ENCODE measurements at regions not wholly inside any gene's neighbourhood (a gene's known extent, or its start where the extent isn't known, plus 50 kb on each side); places are given as distances from the start of the nearest gene placed in this dataset.

DNA sequence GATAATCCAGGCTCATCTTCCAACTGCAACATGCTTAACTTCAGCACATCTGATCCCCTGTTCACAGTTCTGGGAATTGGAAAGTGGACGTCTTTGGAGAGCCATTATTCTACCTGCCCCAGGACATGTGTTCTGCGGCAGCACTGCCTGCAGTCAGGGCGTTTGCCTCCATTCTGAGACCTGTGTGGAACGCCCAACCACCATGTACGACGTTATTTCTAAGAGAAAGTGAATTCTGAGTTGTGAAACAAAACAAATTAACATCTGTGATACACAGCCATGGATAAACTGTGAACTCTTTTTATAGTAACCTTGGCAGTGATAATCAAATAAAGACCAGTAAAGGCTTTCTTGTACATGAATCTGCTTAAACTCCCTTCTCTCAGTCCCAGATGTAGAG lies 195.8 kb downstream of the AASDH start:
- Histone ChIP-seq H3K9me3 (ENCODE audit: control insufficient read depth in 2 of 2, low read length in 2 of 2) (no peaks in the 10 kb centered on the region), H3K36me3 (ENCODE audit: control insufficient read depth in 2 of 2, insufficient read depth in 2 of 2, low read length in 2 of 2) (no peaks in the 10 kb centered on the region), H3K4me3 (ENCODE audit: low read length in 2 of 2) (no peak overlapping the region), H3K27me3 (ENCODE audit: control insufficient read depth in 2 of 2, insufficient read depth in 2 of 2, low read length in 2 of 2) (no peaks in the 10 kb centered on the region), H3K4me1 (ENCODE audit: control insufficient read depth in 2 of 2, insufficient read depth in 2 of 2, low read length in 2 of 2) (peaks cover 0 to 6% of the 10 kb centered on the region in 2 donors), H3K27ac (ENCODE audit: low read depth in 2 of 2, low read length in 2 of 2) (no peak overlapping the region), H3K9ac (ENCODE audit: low read depth in 1 of 2, low read length in 2 of 2) (no peak overlapping the region)

GRCh38 chr4:56187688-56188087 lies 199.6 kb downstream of the AASDH start:
- Histone ChIP-seq H3K36me3 (ENCODE audit: control insufficient read depth in 2 of 2, insufficient read depth in 2 of 2, low read length in 2 of 2) (no peaks in the 10 kb centered on the region), H3K9me3 (ENCODE audit: control insufficient read depth in 2 of 2, low read length in 2 of 2) (no peaks in the 10 kb centered on the region), H3K9ac (ENCODE audit: low read depth in 1 of 2, low read length in 2 of 2) (no peak overlapping the region), H3K4me3 (ENCODE audit: low read length in 2 of 2) (no peak overlapping the region), H3K27ac (ENCODE audit: low read depth in 2 of 2, low read length in 2 of 2) (no peak overlapping the region), H3K27me3 (ENCODE audit: control insufficient read depth in 2 of 2, insufficient read depth in 2 of 2, low read length in 2 of 2) (no peaks in the 10 kb centered on the region), H3K4me1 (ENCODE audit: control insufficient read depth in 2 of 2, insufficient read depth in 2 of 2, low read length in 2 of 2) (no peaks in the 10 kb centered on the region)

DNA sequence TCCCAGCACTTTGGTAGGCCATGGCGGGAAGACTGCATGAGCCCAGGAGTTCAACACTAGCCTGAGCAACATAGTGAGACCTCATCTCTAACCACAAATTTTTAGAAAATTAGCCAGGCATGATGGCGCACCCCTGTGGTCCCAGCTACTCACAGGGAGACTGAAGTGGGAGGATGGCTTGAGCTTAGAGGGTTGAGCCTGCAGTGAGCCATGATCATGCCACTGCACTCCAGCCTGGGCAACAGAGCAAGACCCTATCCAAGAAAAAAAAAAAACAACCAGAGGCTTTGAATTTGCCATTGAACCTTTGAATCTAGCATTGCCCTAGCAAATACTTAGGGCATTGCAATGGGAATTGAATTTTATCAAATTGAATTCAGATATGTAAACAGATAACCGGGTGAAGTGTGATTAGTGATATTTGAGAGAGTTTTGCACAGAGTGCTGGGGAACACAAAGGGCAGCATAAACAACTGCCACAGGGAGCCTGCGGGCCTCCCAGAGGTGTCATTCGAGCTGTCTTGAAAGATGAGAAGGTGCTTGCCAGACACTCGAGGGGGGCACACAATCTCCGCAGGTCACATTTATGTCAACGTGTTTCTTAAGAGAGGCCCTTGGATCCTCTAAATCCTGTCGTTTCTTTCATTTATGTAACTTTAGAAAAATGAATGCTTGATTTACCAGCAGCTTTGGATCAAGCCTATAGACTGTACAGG lies 200.3 kb downstream of the AASDH start:
- H3K9ac ChIP-seq (ENCODE audit: low read depth in 1 of 2, low read length in 2 of 2), result no peak overlapping the region
- H3K27me3 ChIP-seq (ENCODE audit: control insufficient read depth in 2 of 2, insufficient read depth in 2 of 2, low read length in 2 of 2), result no peaks in the 10 kb centered on the region
- no peaks in the 10 kb centered on the region for H3K4me1 ChIP-seq (ENCODE audit: control insufficient read depth in 2 of 2, insufficient read depth in 2 of 2, low read length in 2 of 2)
- H3K27ac ChIP-seq (ENCODE audit: low read depth in 2 of 2, low read length in 2 of 2), result no peak overlapping the region
- no peak overlapping the region for H3K4me3 ChIP-seq (ENCODE audit: low read length in 2 of 2)
- no peaks in the 10 kb centered on the region for H3K36me3 ChIP-seq (ENCODE audit: control insufficient read depth in 2 of 2, insufficient read depth in 2 of 2, low read length in 2 of 2)
- no peaks in the 10 kb centered on the region for H3K9me3 ChIP-seq (ENCODE audit: control insufficient read depth in 2 of 2, low read length in 2 of 2)

DNA sequence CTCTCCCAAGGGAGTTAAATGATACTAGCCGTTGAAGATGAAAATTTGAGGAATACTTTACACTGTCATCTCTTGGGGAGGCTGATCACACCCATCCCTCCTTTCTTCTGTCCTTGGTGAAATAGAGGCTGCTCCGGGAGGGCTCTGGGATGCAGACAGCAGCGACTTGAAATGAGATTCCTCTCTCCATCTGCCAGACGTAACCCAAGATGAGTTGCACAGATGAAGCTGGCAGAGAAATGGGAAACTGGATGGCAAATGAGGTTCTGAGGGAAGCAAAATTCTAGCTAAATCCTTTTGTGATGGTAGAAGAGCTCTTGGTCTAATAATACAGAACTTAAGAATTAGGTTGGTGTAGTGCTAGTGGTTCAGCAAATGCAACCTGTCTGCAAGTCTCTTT lies 201.4 kb downstream of the AASDH start:
- H3K4me3 ChIP-seq (ENCODE audit: low read length in 2 of 2), result no peak overlapping the region
- H3K9me3 ChIP-seq (ENCODE audit: control insufficient read depth in 2 of 2, low read length in 2 of 2), result no peaks in the 10 kb centered on the region
- no peak overlapping the region for H3K27ac ChIP-seq (ENCODE audit: low read depth in 2 of 2, low read length in 2 of 2)
- H3K4me1 ChIP-seq (ENCODE audit: control insufficient read depth in 2 of 2, insufficient read depth in 2 of 2, low read length in 2 of 2), result no peaks in the 10 kb centered on the region
- no peaks in the 10 kb centered on the region for H3K27me3 ChIP-seq (ENCODE audit: control insufficient read depth in 2 of 2, insufficient read depth in 2 of 2, low read length in 2 of 2)
- no peaks in the 10 kb centered on the region for H3K36me3 ChIP-seq (ENCODE audit: control insufficient read depth in 2 of 2, insufficient read depth in 2 of 2, low read length in 2 of 2)
- no peak overlapping the region for H3K9ac ChIP-seq (ENCODE audit: low read depth in 1 of 2, low read length in 2 of 2)

- Histone ChIP-seq H3K27ac (ENCODE audit: low read depth in 2 of 2, low read length in 2 of 2) (no peak overlapping the region), H3K4me1 (ENCODE audit: control insufficient read depth in 2 of 2, insufficient read depth in 2 of 2, low read length in 2 of 2) (no peaks in the 10 kb centered on the region), H3K4me3 (ENCODE audit: low read length in 2 of 2) (no peak overlapping the region), H3K36me3 (ENCODE audit: control insufficient read depth in 2 of 2, insufficient read depth in 2 of 2, low read length in 2 of 2) (no peaks in the 10 kb centered on the region), H3K9me3 (ENCODE audit: control insufficient read depth in 2 of 2, low read length in 2 of 2) (no peaks in the 10 kb centered on the region), H3K27me3 (ENCODE audit: control insufficient read depth in 2 of 2, insufficient read depth in 2 of 2, low read length in 2 of 2) (no peaks in the 10 kb centered on the region), H3K9ac (ENCODE audit: low read depth in 1 of 2, low read length in 2 of 2) (no peak overlapping the region)
These were observed 203.1 kb downstream of the AASDH start for GRCh38 chr4:56184214-56184613.

DNA sequence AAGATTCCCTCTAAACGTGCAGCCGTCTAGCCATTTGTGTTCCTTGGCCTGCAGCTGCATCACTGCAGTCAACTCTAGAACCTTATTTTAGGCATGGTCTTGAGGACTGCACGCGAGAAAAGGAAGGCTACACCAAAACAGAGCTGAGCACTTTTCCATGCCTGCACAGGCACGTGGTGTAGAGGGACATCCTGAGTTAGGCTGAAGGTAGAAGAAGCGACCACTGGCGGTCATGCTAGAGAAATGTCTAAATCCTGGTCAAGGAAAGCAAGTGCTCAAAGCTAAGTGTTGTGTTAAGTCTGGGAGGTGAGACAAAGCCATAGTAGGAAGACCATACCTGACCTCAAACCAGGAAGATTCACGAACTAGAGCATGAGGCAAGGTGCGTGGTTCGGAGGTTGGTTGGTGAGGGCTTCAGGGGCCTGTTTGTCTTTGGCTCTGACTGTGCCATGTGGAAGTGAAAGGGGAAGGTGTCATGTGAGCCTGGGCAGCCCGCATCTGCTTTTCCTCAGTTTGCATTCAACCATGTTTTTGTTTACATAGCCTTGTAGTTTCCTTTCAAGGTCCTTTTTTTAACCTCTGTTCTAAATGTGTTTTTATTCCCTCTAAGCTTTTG lies 203.8 kb downstream of the AASDH start:
- Histone ChIP-seq H3K9me3 (ENCODE audit: control insufficient read depth in 2 of 2, low read length in 2 of 2) (no peaks in the 10 kb centered on the region), H3K36me3 (ENCODE audit: control insufficient read depth in 2 of 2, insufficient read depth in 2 of 2, low read length in 2 of 2) (no peaks in the 10 kb centered on the region), H3K27me3 (ENCODE audit: control insufficient read depth in 2 of 2, insufficient read depth in 2 of 2, low read length in 2 of 2) (no peaks in the 10 kb centered on the region), H3K27ac (ENCODE audit: low read depth in 2 of 2, low read length in 2 of 2) (no peak overlapping the region), H3K4me3 (ENCODE audit: low read length in 2 of 2) (no peak overlapping the region), H3K9ac (ENCODE audit: low read depth in 1 of 2, low read length in 2 of 2) (no peak overlapping the region), H3K4me1 (ENCODE audit: control insufficient read depth in 2 of 2, insufficient read depth in 2 of 2, low read length in 2 of 2) (no peaks in the 10 kb centered on the region)

DNA sequence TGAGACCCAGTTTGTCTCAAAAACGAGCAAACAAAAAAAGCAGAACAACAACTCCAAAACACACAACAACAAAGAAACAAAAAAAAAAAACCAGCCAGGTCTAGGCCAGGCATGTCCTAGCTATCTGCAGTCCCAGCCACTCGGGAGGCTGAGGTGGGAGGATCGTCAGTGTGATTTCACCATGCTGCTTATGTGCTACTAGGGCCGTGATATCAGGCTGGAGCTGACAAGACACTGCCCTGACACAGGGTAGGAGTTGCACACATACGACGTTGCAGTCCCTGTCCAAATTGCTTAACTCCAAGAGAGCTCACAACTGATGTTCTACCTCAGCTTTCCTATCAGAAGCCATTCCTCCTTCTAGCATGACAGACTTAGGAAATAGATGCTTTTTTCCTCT lies 204.9 kb downstream of the AASDH start:
- no peaks in the 10 kb centered on the region for H3K4me1 ChIP-seq (ENCODE audit: control insufficient read depth in 2 of 2, insufficient read depth in 2 of 2, low read length in 2 of 2)

DNA sequence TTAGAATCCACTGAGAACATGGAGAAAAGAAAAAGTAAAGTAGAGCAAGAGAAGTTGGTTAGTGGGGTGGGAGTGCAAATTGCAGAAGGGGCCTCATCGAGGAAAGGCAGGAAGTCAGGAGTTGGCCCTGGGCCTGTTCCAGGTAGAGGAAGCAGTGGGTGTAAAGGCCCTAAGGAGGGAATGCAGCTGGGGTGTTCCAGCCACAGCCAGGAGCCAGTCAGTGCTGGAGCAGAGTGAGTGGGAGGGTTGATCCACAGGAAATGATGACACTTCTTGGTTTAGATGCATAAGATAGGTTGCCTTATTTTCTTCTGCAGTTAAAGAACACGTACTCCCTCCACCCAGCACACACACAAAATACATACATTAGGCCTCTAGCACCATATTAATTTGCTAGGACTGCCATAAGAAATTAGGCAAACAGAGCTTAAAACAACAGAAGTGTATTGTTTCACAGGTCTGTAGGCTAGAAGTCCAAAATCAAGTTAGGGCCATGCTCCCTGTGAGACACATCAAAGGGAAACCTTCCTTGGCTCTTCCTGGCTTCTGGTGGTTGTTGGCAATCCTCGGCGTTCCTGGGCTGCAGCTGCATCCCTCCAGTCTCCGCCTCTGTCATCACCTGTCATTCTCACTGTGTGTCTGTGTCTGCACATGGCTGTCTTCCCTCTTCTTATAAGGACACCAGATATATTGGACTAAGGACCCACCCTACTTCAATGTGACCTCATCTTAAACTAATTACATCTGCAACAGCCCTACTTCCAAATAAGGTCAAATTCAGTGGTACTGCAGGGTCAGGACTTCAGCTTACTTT lies 205.9 kb downstream of the AASDH start:
- H3K9ac ChIP-seq (ENCODE audit: low read depth in 1 of 2, low read length in 2 of 2), result no peak overlapping the region
- H3K36me3 ChIP-seq (ENCODE audit: control insufficient read depth in 2 of 2, insufficient read depth in 2 of 2, low read length in 2 of 2), result no peaks in the 10 kb centered on the region
- no peak overlapping the region for H3K4me3 ChIP-seq (ENCODE audit: low read length in 2 of 2)
- no peak overlapping the region for H3K27ac ChIP-seq (ENCODE audit: low read depth in 2 of 2, low read length in 2 of 2)
- H3K27me3 ChIP-seq (ENCODE audit: control insufficient read depth in 2 of 2, insufficient read depth in 2 of 2, low read length in 2 of 2), result no peaks in the 10 kb centered on the region
- H3K4me1 ChIP-seq (ENCODE audit: control insufficient read depth in 2 of 2, insufficient read depth in 2 of 2, low read length in 2 of 2), result no peaks in the 10 kb centered on the region
- no peaks in the 10 kb centered on the region for H3K9me3 ChIP-seq (ENCODE audit: control insufficient read depth in 2 of 2, low read length in 2 of 2)

More for the DNA sequence above, 204.9 kb downstream of the AASDH start:
- H3K4me3 ChIP-seq (ENCODE audit: low read length in 2 of 2), result no peak overlapping the region
- no peak overlapping the region for H3K9ac ChIP-seq (ENCODE audit: low read depth in 1 of 2, low read length in 2 of 2)
- no peaks in the 10 kb centered on the region for H3K9me3 ChIP-seq (ENCODE audit: control insufficient read depth in 2 of 2, low read length in 2 of 2)
- H3K36me3 ChIP-seq (ENCODE audit: control insufficient read depth in 2 of 2, insufficient read depth in 2 of 2, low read length in 2 of 2), result no peaks in the 10 kb centered on the region
- no peaks in the 10 kb centered on the region for H3K27me3 ChIP-seq (ENCODE audit: control insufficient read depth in 2 of 2, insufficient read depth in 2 of 2, low read length in 2 of 2)
- no peak overlapping the region for H3K27ac ChIP-seq (ENCODE audit: low read depth in 2 of 2, low read length in 2 of 2)

DNA sequence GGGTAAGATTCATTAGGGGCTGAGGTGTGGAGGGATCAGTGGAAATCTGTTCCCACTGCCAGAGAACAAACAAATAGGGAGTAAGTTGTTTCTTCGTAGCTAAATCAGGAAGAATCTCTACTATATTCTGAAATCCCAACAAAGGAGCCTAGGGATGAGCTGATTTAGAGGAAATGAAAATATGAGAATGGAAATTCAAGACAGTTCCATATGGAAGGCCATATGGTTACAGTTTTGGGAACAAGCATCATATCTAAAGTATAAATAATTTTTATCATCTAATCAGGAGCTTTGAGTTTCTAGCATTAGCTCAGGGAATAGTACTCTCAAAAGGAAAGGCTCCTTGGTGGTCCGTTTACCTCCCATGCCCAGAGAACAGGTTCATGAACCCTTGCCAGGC lies 218.2 kb downstream of the AASDH start:
- H3K4me1 ChIP-seq (ENCODE audit: control insufficient read depth in 2 of 2, insufficient read depth in 2 of 2, low read length in 2 of 2), result no peaks in the 10 kb centered on the region
- no peak overlapping the region for H3K27ac ChIP-seq (ENCODE audit: low read depth in 2 of 2, low read length in 2 of 2)
- H3K9ac ChIP-seq (ENCODE audit: low read depth in 1 of 2, low read length in 2 of 2), result no peak overlapping the region
- no peak overlapping the region for H3K4me3 ChIP-seq (ENCODE audit: low read length in 2 of 2)
- no peaks in the 10 kb centered on the region for H3K36me3 ChIP-seq (ENCODE audit: control insufficient read depth in 2 of 2, insufficient read depth in 2 of 2, low read length in 2 of 2)
- no peaks in the 10 kb centered on the region for H3K27me3 ChIP-seq (ENCODE audit: control insufficient read depth in 2 of 2, insufficient read depth in 2 of 2, low read length in 2 of 2)
- H3K9me3 ChIP-seq (ENCODE audit: control insufficient read depth in 2 of 2, low read length in 2 of 2), result no peaks in the 10 kb centered on the region

- Histone ChIP-seq H3K27ac (ENCODE audit: low read depth in 2 of 2, low read length in 2 of 2) (no peak overlapping the region), H3K27me3 (ENCODE audit: control insufficient read depth in 2 of 2, insufficient read depth in 2 of 2, low read length in 2 of 2) (no peaks in the 10 kb centered on the region), H3K4me1 (ENCODE audit: control insufficient read depth in 2 of 2, insufficient read depth in 2 of 2, low read length in 2 of 2) (no peaks in the 10 kb centered on the region)
These were observed 216.2 kb downstream of the CEP135 start for GRCh38 chr4:56164907-56165306.

More at GRCh38 chr4:56164907-56165306, 216.2 kb downstream of the CEP135 start:
- Histone ChIP-seq H3K9me3 (ENCODE audit: control insufficient read depth in 2 of 2, low read length in 2 of 2) (no peaks in the 10 kb centered on the region), H3K36me3 (ENCODE audit: control insufficient read depth in 2 of 2, insufficient read depth in 2 of 2, low read length in 2 of 2) (no peaks in the 10 kb centered on the region), H3K4me3 (ENCODE audit: low read length in 2 of 2) (no peak overlapping the region), H3K9ac (ENCODE audit: low read depth in 1 of 2, low read length in 2 of 2) (no peak overlapping the region)

All from mucosa of rectum (tissue), 2 donors.